MM.1S (cell line): ENCODE measurements at regions not wholly inside any gene's neighbourhood (a gene's known extent, or its start where the extent isn't known, plus 50 kb on each side); places are given as distances from the start of the nearest gene placed in this dataset.

Experiments
- DNase-seq: peaks from one replicate; pipeline ENCODE4 v3.0.0-alpha.2; 2015
- H2AFZ ChIP-seq: fragments of 300-600 bp; sonication (generic); 2 replicates; pipeline ENCODE4 v1.6.0; 2016; ENCODE audit warnings: antibody characterized with exemption, low read length
- H3F3A ChIP-seq: fragments of 300-600 bp; sonication (generic); 2 replicates; pipeline ENCODE4 v1.6.1; 2016; ENCODE audit warnings: mild to moderate bottlenecking, antibody characterized with exemption, low read length, moderate library complexity, mixed read lengths; ENCODE audit not compliant: insufficient read depth
- H3K27ac ChIP-seq: fragments of 300-600 bp; sonication (generic); 2 replicates; pipeline ENCODE4 v1.5.1; 2016; ENCODE audit warnings: mild to moderate bottlenecking, low read length
- H3K27me3 ChIP-seq: fragments of 300-600 bp; sonication (generic); replicated peaks from 2 replicates; pipeline ENCODE4 v1.6.0; 2016; ENCODE audit warnings: low read length; ENCODE audit not compliant: insufficient read depth
- H3K36me3 ChIP-seq: fragments of 300-600 bp; sonication (generic); replicated peaks from 2 replicates; pipeline ENCODE4 v1.6.1; 2016; ENCODE audit warnings: mild to moderate bottlenecking, low read length, mixed read lengths; ENCODE audit not compliant: insufficient read depth
- H3K4me1 ChIP-seq: fragments of 300-600 bp; sonication (generic); 2 replicates; pipeline ENCODE4 v1.6.1; 2016; ENCODE audit warnings: low read length, mixed read lengths
- H3K4me2 ChIP-seq: fragments of 300-600 bp; sonication (generic); 2 replicates; pipeline ENCODE4 v1.6.0; 2016; ENCODE audit warnings: low read depth, low read length
- H3K4me3 ChIP-seq: fragments of 300-600 bp; sonication (generic); 2 replicates; pipeline ENCODE4 v1.5.1; 2016; ENCODE audit warnings: low read length, mixed read lengths
- H3K79me2 ChIP-seq: fragments of 300-600 bp; sonication (generic); 2 replicates; pipeline ENCODE4 v1.6.1; 2016; ENCODE audit warnings: mixed run types, low read length, mixed read lengths
- H3K9ac ChIP-seq: fragments of 300-600 bp; sonication (generic); 2 replicates; pipeline ENCODE4 v1.6.1; 2016; ENCODE audit warnings: low read length, mixed read lengths
- H3K9me2 ChIP-seq: fragments of 300-600 bp; sonication (generic); replicated peaks from 2 replicates; pipeline ENCODE4 v1.6.1; 2016; ENCODE audit warnings: mild to moderate bottlenecking, low read length, mixed read lengths; ENCODE audit not compliant: insufficient read depth
- H3K9me3 ChIP-seq: fragments of 300-600 bp; sonication (generic); replicated peaks from 2 replicates; pipeline ENCODE4 v1.6.1; 2016; ENCODE audit warnings: mild to moderate bottlenecking, low read length, mixed read lengths; ENCODE audit not compliant: insufficient read depth
- H4K20me1 ChIP-seq: fragments of 300-600 bp; sonication (generic); 2 replicates; pipeline ENCODE4 v1.6.1; 2016; ENCODE audit warnings: mild to moderate bottlenecking, low read length, moderate library complexity, mixed read lengths; ENCODE audit not compliant: insufficient read depth
- CTCF ChIP-seq: fragments of 300-600 bp; sonication (generic); IDR thresholded peaks from 2 replicates; pipeline ENCODE4 v1.5.1; 2016; ENCODE audit warnings: antibody characterized with exemption, low read length, mixed read lengths
- EZH2 ChIP-seq: fragments of 300-600 bp; sonication (generic); optimal IDR thresholded peaks from 2 replicates; pipeline ENCODE3; 2017; ENCODE audit warnings: low read depth, mild to moderate bottlenecking, antibody characterized with exemption, low read length, mixed read lengths
- EZH2phosphoT487 ChIP-seq: fragments of 300-600 bp; sonication (generic); IDR thresholded peaks from 2 replicates; pipeline ENCODE4 v1.6.1; 2018; ENCODE audit warnings: antibody characterized with exemption, low read length

DNA sequence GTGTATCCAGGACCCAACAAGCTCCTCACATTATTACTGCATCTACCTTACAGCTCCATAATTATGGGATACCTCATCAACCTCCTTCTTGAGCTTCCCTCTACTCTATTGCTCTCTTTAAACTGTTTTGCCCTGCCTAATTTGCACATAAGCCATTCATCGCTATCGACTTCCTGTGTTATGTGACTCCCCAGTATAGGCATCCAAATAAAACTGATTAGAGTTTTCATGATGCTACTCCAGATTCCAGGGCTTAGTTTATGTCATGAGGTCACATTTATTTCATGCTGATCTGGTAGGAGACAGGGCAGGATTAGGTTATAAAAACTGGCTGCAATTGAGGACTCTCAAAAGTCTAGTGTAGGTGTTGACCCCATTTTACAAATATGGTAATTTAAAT, 569.9 kb upstream of the MGAT4C start:
- TF ChIP-seq EZH2, result no peak
- no peaks in the 10 kb centered on the region for H3K4me1 ChIP-seq
- no peak for DNase-seq
- no peaks in the 10 kb centered on the region for H3K9me2 ChIP-seq
- no peak overlapping the region for H3K4me3 ChIP-seq
- no peak overlapping the region for H2AFZ ChIP-seq
- H4K20me1 ChIP-seq, result no peaks in the 10 kb centered on the region
- H3K9ac ChIP-seq, result no peak overlapping the region
- no peaks in the 10 kb centered on the region for H3F3A ChIP-seq
- no peaks in the 10 kb centered on the region for H3K9me3 ChIP-seq
- H3K79me2 ChIP-seq, result no peaks in the 10 kb centered on the region
- no peaks in the 10 kb centered on the region for H3K27me3 ChIP-seq
- no peak overlapping the region for H3K27ac ChIP-seq
- no peaks in the 10 kb centered on the region for H3K36me3 ChIP-seq
- no peak overlapping the region for H3K4me2 ChIP-seq

- no peaks in the 10 kb centered on the region for H3K36me3 ChIP-seq
- no peaks in the 10 kb centered on the region for H3K4me1 ChIP-seq
- no peaks in the 10 kb centered on the region for H3K9me2 ChIP-seq
- H4K20me1 ChIP-seq, result no peaks in the 10 kb centered on the region
- H3K27ac ChIP-seq, result no peak overlapping the region
- H3K79me2 ChIP-seq, result no peaks in the 10 kb centered on the region
- no peaks in the 10 kb centered on the region for H3K9me3 ChIP-seq
- H3K9ac ChIP-seq, result no peak overlapping the region
- H3K4me3 ChIP-seq, result no peak overlapping the region
- H3K4me2 ChIP-seq, result no peak overlapping the region
- TF ChIP-seq CTCF, result no peak
- H3F3A ChIP-seq, result no peaks in the 10 kb centered on the region
- H3K27me3 ChIP-seq, result no peaks in the 10 kb centered on the region
- DNase-seq, result no peak
- H2AFZ ChIP-seq, result no peak overlapping the region
Observed at GRCh38 chr12:86801439-86801838, 545.2 kb upstream of the MGAT4C start.

GRCh38 chr12:86799616-86800015, 543.4 kb upstream of the MGAT4C start:
- Histone ChIP-seq H3K36me3 (no peaks in the 10 kb centered on the region), H3K27me3 (no peaks in the 10 kb centered on the region), H3K4me3 (no peak overlapping the region), H4K20me1 (no peaks in the 10 kb centered on the region), H3K4me1 (no peaks in the 10 kb centered on the region), H2AFZ (no peak overlapping the region), H3K79me2 (no peaks in the 10 kb centered on the region), H3K9me2 (no peaks in the 10 kb centered on the region), H3K9ac (no peak overlapping the region), H3K4me2 (no peak overlapping the region), H3K27ac (no peak overlapping the region), H3K9me3 (no peaks in the 10 kb centered on the region), H3F3A (no peaks in the 10 kb centered on the region)
- TF ChIP-seq EZH2, result no peak
- no peak for TF ChIP-seq CTCF
- no peak for TF ChIP-seq EZH2phosphoT487
- DNase-seq, result no peak

DNA sequence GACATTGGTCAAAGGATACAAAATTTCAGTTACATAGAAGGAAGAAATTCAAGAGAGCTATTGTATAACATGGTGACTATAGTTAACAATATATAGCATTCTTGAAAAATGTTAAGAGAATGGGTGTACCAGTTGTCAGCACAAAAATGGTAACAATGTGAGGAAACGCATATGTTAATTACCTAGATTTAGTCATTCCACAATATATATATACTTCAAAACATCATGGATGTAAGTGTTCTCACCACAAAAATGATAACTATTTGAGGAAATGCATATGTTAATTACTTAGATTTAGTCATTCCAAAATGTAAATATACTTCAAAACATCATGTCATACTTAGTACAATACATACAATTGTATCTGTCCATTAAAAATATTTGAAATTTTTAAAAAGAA, 540.4 kb upstream of the MGAT4C start:
- no peaks in the 10 kb centered on the region for H3K9me3 ChIP-seq

More for the DNA sequence above, 540.4 kb upstream of the MGAT4C start:
- no peak overlapping the region for H3K27ac ChIP-seq
- H3F3A ChIP-seq, result no peaks in the 10 kb centered on the region
- TF ChIP-seq EZH2phosphoT487 (no peak), CTCF (no peak), EZH2 (no peak)
- H3K79me2 ChIP-seq, result no peaks in the 10 kb centered on the region
- H3K9ac ChIP-seq, result no peak overlapping the region
- H2AFZ ChIP-seq, result no peak overlapping the region
- H3K4me2 ChIP-seq, result no peak overlapping the region
- H4K20me1 ChIP-seq, result no peaks in the 10 kb centered on the region
- no peaks in the 10 kb centered on the region for H3K27me3 ChIP-seq
- H3K4me3 ChIP-seq, result no peak overlapping the region
- H3K9me2 ChIP-seq, result no peaks in the 10 kb centered on the region
- H3K36me3 ChIP-seq, result no peaks in the 10 kb centered on the region
- DNase-seq, result no peak
- H3K4me1 ChIP-seq, result no peaks in the 10 kb centered on the region
